ENCODE measurements at regions not wholly inside any gene's neighbourhood (a gene's known extent, or its start where the extent isn't known, plus 50 kb on each side); places are given as distances from the start of the nearest gene placed in this dataset.
A peak's percentile ranks its signal among the peaks of the same experiment; 100 is the strongest.

DNA sequence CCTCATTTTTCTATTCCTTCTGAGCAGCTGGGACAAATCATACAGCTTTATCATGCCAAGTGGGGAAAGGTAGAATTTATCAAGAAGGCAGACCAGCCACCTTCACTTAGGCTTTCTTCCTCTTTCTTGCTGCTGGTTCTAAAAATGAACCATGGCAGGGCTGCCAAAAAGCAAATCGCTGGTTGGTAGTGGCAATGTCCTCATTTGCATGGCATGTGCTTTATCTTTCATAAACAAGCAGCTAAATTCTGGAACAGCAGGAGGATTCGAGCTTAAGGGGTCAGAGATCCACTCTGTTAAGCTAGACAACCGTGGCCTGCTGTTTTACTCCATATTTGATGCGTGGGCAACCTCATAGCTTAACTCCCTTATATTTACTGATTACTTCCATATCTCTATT lies 91.3 kb downstream of the RPE65 start:
- no peak for DNase-seq (ENCODE audit: low spot score)
- TF ChIP-seq, protein P1, sequence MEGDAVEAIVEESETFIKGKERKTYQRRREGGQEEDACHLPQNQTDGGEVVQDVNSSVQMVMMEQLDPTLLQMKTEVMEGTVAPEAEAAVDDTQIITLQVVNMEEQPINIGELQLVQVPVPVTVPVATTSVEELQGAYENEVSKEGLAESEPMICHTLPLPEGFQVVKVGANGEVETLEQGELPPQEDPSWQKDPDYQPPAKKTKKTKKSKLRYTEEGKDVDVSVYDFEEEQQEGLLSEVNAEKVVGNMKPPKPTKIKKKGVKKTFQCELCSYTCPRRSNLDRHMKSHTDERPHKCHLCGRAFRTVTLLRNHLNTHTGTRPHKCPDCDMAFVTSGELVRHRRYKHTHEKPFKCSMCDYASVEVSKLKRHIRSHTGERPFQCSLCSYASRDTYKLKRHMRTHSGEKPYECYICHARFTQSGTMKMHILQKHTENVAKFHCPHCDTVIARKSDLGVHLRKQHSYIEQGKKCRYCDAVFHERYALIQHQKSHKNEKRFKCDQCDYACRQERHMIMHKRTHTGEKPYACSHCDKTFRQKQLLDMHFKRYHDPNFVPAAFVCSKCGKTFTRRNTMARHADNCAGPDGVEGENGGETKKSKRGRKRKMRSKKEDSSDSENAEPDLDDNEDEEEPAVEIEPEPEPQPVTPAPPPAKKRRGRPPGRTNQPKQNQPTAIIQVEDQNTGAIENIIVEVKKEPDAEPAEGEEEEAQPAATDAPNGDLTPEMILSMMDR (IDR thresholded peaks at IDR 0.05; ENCODE audit: borderline replicate concordance, control extremely low read depth, extremely low read depth, insufficient read depth, missing control alignments) = no peak
- in situ Hi-C loops (cut with MboI; ENCODE audit: low sequenced_read_pairs, unreplicated experiment) = no loop called here

DNA sequence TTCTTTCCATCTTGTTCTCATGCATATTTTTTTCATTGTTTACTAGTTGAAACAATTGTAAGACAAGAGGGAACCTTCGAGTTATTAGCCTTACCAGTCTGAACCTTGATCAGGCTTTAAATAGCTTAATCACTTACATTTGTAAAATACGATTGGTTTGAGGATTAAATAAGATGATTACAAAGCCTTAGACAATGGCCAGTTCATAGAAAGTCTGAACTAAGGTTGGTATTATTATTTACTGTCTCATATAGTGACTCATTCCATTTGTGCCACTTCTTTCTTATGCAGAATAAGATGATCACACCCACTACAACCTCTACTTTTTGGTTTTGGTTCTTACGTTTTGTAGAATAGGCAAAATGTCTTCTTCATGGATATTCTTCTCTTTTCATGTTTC lies 94.1 kb downstream of the RPE65 start:
- TF ChIP-seq, protein P1 (IDR thresholded peaks at IDR 0.05; ENCODE audit: borderline replicate concordance, control extremely low read depth, extremely low read depth, insufficient read depth, missing control alignments) = no peak
- no peak for DNase-seq (ENCODE audit: low spot score)
- in situ Hi-C loops (cut with MboI; ENCODE audit: low sequenced_read_pairs, unreplicated experiment) = no loop called here

DNA sequence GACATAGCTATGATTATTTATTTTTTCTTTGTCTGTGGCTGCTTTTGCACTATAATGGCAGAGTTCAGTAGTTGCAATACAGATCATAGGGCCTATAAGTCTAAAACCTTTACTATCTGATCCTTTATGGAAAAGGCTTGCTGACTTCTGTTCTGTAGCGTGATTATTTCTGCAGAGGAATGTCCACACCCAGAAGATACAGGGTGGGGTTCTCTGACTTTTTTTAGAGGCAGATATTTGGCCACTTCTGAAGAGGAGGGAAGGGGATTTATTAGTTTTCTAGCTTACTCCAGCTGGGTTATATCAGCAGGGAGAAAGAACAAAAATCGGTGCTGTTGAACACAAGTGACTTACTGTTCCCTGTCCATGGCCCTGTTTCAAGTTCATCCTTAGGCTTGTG lies 97.6 kb downstream of the RPE65 start:
- in situ Hi-C loops (cut with MboI; ENCODE audit: low sequenced_read_pairs, unreplicated experiment) = no loop called here
- no peak for DNase-seq (ENCODE audit: low spot score)
- TF ChIP-seq, protein P1 (IDR thresholded peaks at IDR 0.05; ENCODE audit: borderline replicate concordance, control extremely low read depth, extremely low read depth, insufficient read depth, missing control alignments) = no peak

DNA sequence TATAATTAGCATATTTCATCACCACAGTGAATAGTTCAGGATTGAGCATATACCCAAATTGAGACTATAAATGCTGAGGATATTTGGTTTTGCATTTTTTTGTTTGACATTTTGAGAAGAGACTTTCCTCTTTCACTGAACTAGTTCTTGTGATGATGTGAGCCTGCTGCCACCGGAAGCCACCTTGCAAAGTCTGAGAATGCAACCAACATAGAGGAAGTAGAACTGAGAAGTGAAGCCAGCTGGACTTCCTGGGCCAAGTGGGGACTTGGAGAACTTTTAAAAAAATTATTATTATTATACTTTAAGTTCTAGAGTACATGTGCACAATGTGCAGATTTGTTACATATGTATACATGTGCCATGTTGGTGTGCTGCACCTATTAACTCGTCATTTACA lies 102.3 kb downstream of the RPE65 start:
- TF ChIP-seq, protein P1 (IDR thresholded peaks at IDR 0.05; ENCODE audit: borderline replicate concordance, control extremely low read depth, extremely low read depth, insufficient read depth, missing control alignments) = no peak
- DNase-seq (ENCODE audit: low spot score) = peak; percentile 35
- in situ Hi-C loops (cut with MboI; ENCODE audit: low sequenced_read_pairs, unreplicated experiment) = loop anchor here (10.0 kb wide), 1 partner anchor 223 kb away; no protein-coding TSS in a partner anchor

DNA sequence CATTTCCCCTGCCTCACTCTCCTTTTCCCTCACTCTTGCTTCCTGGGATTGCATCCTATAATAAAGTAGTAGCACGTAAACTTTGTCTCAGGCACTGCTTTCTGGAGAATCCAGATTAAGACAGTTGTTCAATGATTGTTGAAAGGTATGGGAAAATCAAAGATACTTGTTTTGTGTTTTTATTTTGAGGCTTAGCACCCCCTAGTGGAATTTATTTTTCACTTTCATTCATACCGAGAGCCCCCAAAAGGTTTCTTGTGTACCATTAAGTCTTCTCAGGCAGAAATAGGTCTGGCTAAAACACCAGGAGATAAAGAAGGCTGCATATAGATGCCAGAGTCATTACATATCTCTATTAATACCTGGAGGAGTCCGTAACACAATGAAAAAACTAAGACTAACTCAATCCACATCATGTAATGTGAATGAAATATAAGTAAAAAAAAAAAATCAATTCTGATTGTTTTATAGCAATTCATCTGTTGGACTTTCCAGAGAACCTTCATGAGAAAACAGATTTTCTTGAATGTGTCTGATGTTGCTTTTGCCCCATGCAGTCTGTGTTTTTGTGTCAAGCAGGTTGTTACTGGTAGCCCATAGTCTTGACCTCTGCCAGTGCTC lies 103.5 kb downstream of the RPE65 start:
- TF ChIP-seq, protein P1 (IDR thresholded peaks at IDR 0.05; ENCODE audit: borderline replicate concordance, control extremely low read depth, extremely low read depth, insufficient read depth, missing control alignments) = no peak
- in situ Hi-C loops (cut with MboI; ENCODE audit: low sequenced_read_pairs, unreplicated experiment) = loop anchor here (10.0 kb wide), 1 partner anchor 221 kb away; no protein-coding TSS in a partner anchor

DNA sequence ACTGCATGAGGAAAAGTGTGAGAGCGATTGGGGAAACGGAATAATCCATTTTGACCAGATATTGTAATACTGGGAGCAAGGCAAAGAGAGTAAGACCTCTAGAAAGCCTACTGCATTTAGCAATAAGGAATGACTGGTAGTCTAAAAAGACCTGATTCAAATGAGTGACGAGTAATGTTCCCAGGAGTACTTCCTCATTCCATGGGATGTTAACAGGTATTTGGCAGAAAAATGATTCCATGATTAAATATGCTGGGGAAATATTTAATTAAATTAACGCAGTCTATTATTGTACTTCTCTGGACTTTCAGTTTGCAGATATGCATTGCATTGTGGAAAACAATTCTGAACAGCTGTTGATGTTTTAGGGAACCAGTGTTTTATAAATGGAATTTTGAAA lies 105.5 kb downstream of the RPE65 start:
- TF ChIP-seq, protein P1 (IDR thresholded peaks at IDR 0.05; ENCODE audit: borderline replicate concordance, control extremely low read depth, extremely low read depth, insufficient read depth, missing control alignments) = no peak
- in situ Hi-C loops (cut with MboI; ENCODE audit: low sequenced_read_pairs, unreplicated experiment) = loop anchor here (10.0 kb wide), 1 partner anchor 219 kb away; no protein-coding TSS in a partner anchor

More for the DNA sequence above, 103.5 kb downstream of the RPE65 start:
- peak; percentile 15 for DNase-seq (ENCODE audit: low spot score)

More for the DNA sequence above, 105.5 kb downstream of the RPE65 start:
- DNase-seq (ENCODE audit: low spot score) = no peak
